MCF 10A (cell line): ENCODE measurements at regions not wholly inside any gene's neighbourhood (a gene's known extent, or its start where the extent isn't known, plus 50 kb on each side); places are given as distances from the start of the nearest gene placed in this dataset.

Experiments used
- BruUV-seq: library from RNA; stranded (reverse); fragments of 400-500 nt; replicated peaks from 2 replicates; lab custom pipeline; 2021; lab: Mats Ljungman, UMichigan
- CTCF ChIA-PET: fragments of 300-600 bp; sonication (Branson Sonifier 250); formaldehyde crosslinking; extraction: SDS; loops from one replicate; lab custom pipeline; 2021; ENCODE audit warnings: antibody characterized with exemption, inconsistent platforms; lab: Yijun Ruan, JAX
- POLR2A ChIA-PET: fragments of 300-600, 350-650 bp; sonication (Branson Sonifier 250); formaldehyde crosslinking; extraction: SDS; loops from one replicate; lab custom pipeline; 2020; ENCODE audit warnings: antibody characterized with exemption, inconsistent platforms; lab: Yijun Ruan, JAX
- DNase-seq: peaks from one replicate; pipeline ENCODE4 v3.0.0-alpha.2; 2018; ENCODE audit not compliant: unreplicated experiment
- H3K27ac Mint-ChIP-seq: one replicate; pipeline ENCODE4 v1.8.0; 2022; ENCODE audit warnings: mild to moderate bottlenecking, low read depth, mixed read lengths; ENCODE audit not compliant: unreplicated experiment
- H3K27me3 Mint-ChIP-seq: one replicate; pipeline ENCODE4 v1.8.0; 2022; ENCODE audit warnings: mixed read lengths; ENCODE audit not compliant: insufficient read depth, unreplicated experiment
- H3K36me3 Mint-ChIP-seq: one replicate; pipeline ENCODE4 v1.8.0; 2022; ENCODE audit warnings: mild to moderate bottlenecking, moderate library complexity, mixed read lengths; ENCODE audit not compliant: insufficient read depth, unreplicated experiment
- H3K4me1 Mint-ChIP-seq: one replicate; pipeline ENCODE4 v1.8.0; 2022; ENCODE audit warnings: mixed read lengths; ENCODE audit not compliant: insufficient read depth, unreplicated experiment
- H3K4me3 Mint-ChIP-seq: one replicate; pipeline ENCODE4 v1.8.0; 2022; ENCODE audit warnings: mild to moderate bottlenecking, moderate library complexity, mixed read lengths; ENCODE audit not compliant: unreplicated experiment
- H3K9me3 Mint-ChIP-seq: one replicate; pipeline ENCODE4 v1.8.0; 2022; ENCODE audit warnings: mixed read lengths; ENCODE audit not compliant: unreplicated experiment
- intact Hi-C: fragments of 100-400 bp; cut with micrococcal nuclease; formaldehyde crosslinking; loops from 2 replicates; pipeline ENCODE4 v1.14.1; 2022
- TF ChIP-seq, protein P1 (sequence below): fragments of 200-600 bp; IDR thresholded peaks from one replicate; pipeline ENCODE4 v1.8.0; 2022; ENCODE audit warnings: antibody characterized with exemption, mild to moderate bottlenecking; ENCODE audit not compliant: unreplicated experiment

DNA sequence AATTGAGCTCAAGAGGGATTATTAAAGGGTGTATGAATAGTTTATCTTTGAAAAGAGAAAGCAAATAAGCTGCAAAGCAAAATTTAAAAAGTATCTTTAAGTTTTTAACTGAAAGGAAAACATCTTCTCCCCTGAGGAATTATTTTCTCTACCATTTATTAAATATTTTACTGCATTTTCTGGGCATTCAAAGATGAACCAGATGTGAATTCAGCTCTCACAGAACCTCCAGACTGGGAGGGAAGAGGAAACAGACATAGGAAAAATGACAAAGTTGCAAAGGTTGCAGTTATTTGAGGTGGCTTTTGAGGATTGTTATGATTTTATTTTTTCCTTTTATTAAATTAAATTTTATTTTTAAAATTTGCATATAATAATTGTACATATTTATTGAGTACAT lies 122.7 kb upstream of the SESN3 start:
- ChIA-PET POLR2A (interaction anchor here (1.0 kb wide), 1 partner anchor 18 kb away, joined by 3 read pairs; no protein-coding TSS in a partner anchor), CTCF (interaction anchor here (0.6 kb wide), 1 partner anchor 35 kb away, joined by 5 read pairs; no protein-coding TSS in a partner anchor)
- intact Hi-C loops = no loop called here
- Mint-ChIP-seq H3K27ac (no peak overlapping the region), H3K4me3 (no peak overlapping the region), H3K27me3 (no peaks in the 10 kb centered on the region), H3K9me3 (peaks cover 11% of the 10 kb centered on the region), H3K36me3 (no peaks in the 10 kb centered on the region), H3K4me1 (no peaks in the 10 kb centered on the region)
- no TSS peak for BruUV-seq
- no peak for DNase-seq
- TF ChIP-seq, protein P1, sequence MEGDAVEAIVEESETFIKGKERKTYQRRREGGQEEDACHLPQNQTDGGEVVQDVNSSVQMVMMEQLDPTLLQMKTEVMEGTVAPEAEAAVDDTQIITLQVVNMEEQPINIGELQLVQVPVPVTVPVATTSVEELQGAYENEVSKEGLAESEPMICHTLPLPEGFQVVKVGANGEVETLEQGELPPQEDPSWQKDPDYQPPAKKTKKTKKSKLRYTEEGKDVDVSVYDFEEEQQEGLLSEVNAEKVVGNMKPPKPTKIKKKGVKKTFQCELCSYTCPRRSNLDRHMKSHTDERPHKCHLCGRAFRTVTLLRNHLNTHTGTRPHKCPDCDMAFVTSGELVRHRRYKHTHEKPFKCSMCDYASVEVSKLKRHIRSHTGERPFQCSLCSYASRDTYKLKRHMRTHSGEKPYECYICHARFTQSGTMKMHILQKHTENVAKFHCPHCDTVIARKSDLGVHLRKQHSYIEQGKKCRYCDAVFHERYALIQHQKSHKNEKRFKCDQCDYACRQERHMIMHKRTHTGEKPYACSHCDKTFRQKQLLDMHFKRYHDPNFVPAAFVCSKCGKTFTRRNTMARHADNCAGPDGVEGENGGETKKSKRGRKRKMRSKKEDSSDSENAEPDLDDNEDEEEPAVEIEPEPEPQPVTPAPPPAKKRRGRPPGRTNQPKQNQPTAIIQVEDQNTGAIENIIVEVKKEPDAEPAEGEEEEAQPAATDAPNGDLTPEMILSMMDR = no peak

DNA sequence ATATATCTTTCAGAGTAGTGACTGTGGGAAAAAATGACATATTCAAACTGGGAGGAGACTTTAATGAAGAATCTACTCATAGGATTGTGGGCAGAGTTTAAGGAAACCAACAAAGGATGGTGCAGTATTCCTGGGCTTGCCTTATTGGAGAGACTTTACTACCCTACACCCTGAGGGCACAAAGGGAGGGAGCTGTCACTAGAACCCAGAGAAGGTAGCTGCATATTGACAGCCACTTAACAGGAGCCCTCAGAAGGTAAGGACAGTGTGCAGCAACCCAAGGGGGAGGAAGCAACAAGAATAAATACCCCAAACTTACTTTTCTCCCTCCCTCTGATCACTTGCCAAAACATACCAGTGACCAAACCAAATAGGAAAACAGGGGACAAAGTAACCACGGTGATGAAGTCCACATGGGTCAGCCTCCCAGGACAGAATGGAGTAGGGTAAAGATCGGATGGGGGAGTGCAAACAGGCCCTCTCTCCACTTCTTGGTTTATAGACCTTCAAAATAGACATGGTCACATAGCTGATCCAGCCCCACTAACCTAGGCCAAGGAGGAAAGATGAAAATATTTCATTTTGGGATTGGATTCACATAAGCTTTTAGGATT lies 121.8 kb upstream of the SESN3 start:
- BruUV-seq = no TSS peak
- Mint-ChIP-seq H3K9me3 (peaks cover 19% of the 10 kb centered on the region), H3K4me3 (no peak overlapping the region), H3K27me3 (no peaks in the 10 kb centered on the region), H3K36me3 (no peaks in the 10 kb centered on the region), H3K4me1 (no peaks in the 10 kb centered on the region), H3K27ac (no peak overlapping the region)
- intact Hi-C loops = no loop called here
- POLR2A ChIA-PET = interaction anchor here (1.0 kb wide), 1 partner anchor 19 kb away, joined by 3 read pairs; no protein-coding TSS in a partner anchor
- TF ChIP-seq, protein P1 = no peak
- CTCF ChIA-PET = no interaction called here
- DNase-seq = no peak

DNA sequence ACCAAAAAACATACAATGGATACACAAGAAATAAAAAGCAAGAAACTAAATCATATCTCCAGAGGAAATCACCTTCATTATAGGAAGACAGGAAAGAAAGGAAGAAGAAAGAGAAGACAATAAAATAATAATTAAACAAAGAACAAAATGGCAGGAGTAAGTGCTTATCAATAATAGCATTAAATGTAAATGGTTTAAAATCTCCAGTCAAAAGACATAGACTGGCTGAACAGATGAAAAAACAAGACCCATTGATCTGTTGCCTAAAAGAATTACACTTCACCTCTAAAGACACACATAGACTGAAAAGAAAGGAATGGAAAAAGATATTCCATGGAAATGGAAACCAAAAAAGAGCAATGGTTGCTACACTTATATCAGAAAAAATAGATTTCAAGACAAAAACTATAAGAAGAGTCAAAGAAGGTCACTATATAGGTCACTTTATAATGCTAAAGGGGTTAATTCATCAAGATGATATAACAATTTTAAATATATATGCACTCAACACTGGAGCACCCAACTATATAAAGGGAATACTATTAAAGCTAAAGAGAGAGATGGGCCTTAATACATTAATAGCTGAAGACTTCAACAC lies 118.4 kb upstream of the SESN3 start:
- BruUV-seq = no TSS peak
- Mint-ChIP-seq H3K36me3 (no peaks in the 10 kb centered on the region), H3K9me3 (peaks cover 19% of the 10 kb centered on the region), H3K27ac (no peak overlapping the region), H3K27me3 (no peaks in the 10 kb centered on the region), H3K4me1 (peaks cover 7% of the 10 kb centered on the region), H3K4me3 (no peak overlapping the region)
- intact Hi-C loops = no loop called here
- POLR2A ChIA-PET = no interaction called here
- no peak for DNase-seq
- CTCF ChIA-PET = no interaction called here
- TF ChIP-seq, protein P1 = no peak

DNA sequence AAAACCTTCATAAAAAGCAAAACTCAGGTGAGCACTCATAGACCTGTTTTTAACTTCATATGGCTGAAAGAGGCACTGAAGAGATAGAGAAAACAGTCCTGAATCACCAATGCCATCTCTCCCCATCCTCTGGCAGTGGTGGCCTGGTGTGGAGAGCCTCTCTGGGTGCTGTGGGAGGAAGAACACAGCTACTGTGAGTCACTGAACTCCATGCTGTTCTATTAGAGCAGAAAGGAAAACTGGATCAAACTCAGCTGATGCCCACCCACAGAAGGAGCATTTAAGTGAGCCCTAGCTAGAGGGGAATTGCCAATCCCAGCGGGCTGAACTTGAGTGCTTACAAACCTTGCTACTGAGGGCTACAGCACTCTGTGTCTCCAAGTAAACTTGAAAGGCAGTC lies 115.3 kb upstream of the SESN3 start:
- Mint-ChIP-seq H3K36me3 (no peaks in the 10 kb centered on the region), H3K27me3 (no peaks in the 10 kb centered on the region), H3K4me3 (no peak overlapping the region), H3K4me1 (peaks cover 7% of the 10 kb centered on the region), H3K27ac (no peak overlapping the region), H3K9me3 (peaks cover 19% of the 10 kb centered on the region)
- CTCF ChIA-PET = no interaction called here
- POLR2A ChIA-PET = interaction anchor here (0.5 kb wide), 1 partner anchor 9 kb away, joined by 3 read pairs; no protein-coding TSS in a partner anchor
- intact Hi-C loops = no loop called here
- TF ChIP-seq, protein P1 = no peak
- no peak for DNase-seq
- no TSS peak for BruUV-seq
